ENCODE measurements at regions not wholly inside any gene's neighbourhood (a gene's known extent, or its start where the extent isn't known, plus 50 kb on each side); places are given as distances from the start of the nearest gene placed in this dataset.

GRCh38 chr21:20592463-20592862, 405.7 kb upstream of the NCAM2 start:
- TF ChIP-seq CTCF (conservative IDR thresholded peaks at IDR 0.05 in 1 of 2, IDR thresholded peaks at IDR 0.05 in 1 of 2; ENCODE audit: extremely low read depth in 1 of 2, insufficient read depth in 1 of 2, low read depth in 1 of 2, low read length in 2 of 2) (no peak), EZH2 (IDR thresholded peaks at IDR 0.05; ENCODE audit: borderline replicate concordance, low read length) (no peak)

Data from mammary epithelial cell (primary cell).